ENCODE measurements at regions not wholly inside any gene's neighbourhood (a gene's known extent, or its start where the extent isn't known, plus 50 kb on each side); places are given as distances from the start of the nearest gene placed in this dataset.
"Not testable (repeated sequence)": the region's sequence is repeated elsewhere in the genome, so short reads cannot be mapped to it uniquely, and the experiment has no call there.

DNA sequence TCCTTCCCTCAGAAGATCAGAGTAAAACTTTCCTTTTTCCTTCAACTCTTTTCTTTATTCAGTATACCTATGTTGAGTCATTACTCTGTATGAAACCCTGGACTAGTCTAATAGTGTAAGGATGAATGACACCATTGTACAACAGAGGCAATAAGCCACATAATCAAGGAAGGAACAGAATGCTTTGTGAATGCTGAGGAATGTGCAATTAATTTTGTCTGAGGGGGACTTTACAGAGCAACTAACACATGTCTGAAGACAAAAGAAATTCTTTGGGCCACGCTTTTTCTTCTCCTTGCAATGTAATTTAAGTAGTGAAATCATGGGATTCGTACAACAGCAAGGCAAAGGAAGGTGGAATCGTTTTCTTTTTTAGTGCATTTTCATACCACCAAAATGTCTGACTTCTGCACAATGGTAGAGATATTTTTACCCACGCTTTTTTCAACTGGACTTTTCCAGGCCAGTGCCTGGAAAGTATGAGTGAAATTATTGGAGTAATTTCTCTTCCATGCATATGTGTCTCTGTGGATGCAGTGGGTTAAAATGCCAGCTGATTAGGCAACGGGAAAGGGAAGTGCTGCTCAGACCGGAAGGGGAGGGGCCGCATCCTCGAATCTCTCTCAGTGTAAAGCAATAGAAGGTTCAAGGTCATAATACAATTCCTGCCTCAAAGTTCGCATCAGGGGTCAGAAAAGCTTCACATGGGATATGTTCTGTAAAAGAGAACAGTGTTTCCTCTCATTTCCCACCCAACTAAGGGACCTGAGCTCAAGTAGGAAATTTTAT lies 89.9 kb upstream of the MTHFD1L start:
- Mint-ChIP-seq H3K27ac (ENCODE audit: unreplicated experiment) (no peak overlapping the region), H3K36me3 (ENCODE audit: low read depth) (peaks cover 4% of the 10 kb centered on the region), H3K9me3 (ENCODE audit: low read depth) (peaks cover 8% of the 10 kb centered on the region), H3K27me3 (ENCODE audit: low read depth) (no peaks in the 10 kb centered on the region), H3K4me1 (ENCODE audit: low read depth) (peaks cover 4% of the 10 kb centered on the region), H3K4me3 (ENCODE audit: unreplicated experiment) (no peak overlapping the region)
- no peak for DNase-seq (ENCODE audit: low spot score)
- TF ChIP-seq, protein P1, sequence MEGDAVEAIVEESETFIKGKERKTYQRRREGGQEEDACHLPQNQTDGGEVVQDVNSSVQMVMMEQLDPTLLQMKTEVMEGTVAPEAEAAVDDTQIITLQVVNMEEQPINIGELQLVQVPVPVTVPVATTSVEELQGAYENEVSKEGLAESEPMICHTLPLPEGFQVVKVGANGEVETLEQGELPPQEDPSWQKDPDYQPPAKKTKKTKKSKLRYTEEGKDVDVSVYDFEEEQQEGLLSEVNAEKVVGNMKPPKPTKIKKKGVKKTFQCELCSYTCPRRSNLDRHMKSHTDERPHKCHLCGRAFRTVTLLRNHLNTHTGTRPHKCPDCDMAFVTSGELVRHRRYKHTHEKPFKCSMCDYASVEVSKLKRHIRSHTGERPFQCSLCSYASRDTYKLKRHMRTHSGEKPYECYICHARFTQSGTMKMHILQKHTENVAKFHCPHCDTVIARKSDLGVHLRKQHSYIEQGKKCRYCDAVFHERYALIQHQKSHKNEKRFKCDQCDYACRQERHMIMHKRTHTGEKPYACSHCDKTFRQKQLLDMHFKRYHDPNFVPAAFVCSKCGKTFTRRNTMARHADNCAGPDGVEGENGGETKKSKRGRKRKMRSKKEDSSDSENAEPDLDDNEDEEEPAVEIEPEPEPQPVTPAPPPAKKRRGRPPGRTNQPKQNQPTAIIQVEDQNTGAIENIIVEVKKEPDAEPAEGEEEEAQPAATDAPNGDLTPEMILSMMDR (IDR thresholded peaks at IDR 0.05): no peak

DNA sequence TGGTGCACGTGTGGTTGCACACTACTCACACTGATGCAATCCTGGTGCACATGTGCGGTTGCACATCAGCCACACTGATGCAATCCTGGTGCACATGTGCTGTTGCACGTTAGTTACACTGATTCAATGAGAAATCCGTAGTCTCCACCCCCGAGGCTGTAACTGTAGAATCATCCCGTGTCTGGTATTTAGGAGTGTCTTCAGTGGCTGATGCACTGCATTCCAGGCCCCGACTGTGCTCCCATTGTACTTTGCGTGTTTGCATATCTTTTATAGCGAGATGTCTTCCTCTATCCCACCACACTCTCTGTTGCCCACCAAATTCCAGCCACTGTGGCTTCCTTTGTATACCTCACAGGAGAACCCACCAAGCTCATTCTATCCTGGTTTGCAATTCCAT lies 87.8 kb upstream of the MTHFD1L start:
- Mint-ChIP-seq H3K4me1 (ENCODE audit: low read depth) (peaks cover under 1% of the 10 kb centered on the region), H3K27ac (ENCODE audit: unreplicated experiment) (no peak overlapping the region), H3K4me3 (ENCODE audit: unreplicated experiment) (no peak overlapping the region), H3K9me3 (ENCODE audit: low read depth) (peaks cover 8% of the 10 kb centered on the region), H3K27me3 (ENCODE audit: low read depth) (no peaks in the 10 kb centered on the region), H3K36me3 (ENCODE audit: low read depth) (peaks cover 4% of the 10 kb centered on the region)
- no peak for DNase-seq (ENCODE audit: low spot score)
- TF ChIP-seq, protein P1 (IDR thresholded peaks at IDR 0.05): no peak

DNA sequence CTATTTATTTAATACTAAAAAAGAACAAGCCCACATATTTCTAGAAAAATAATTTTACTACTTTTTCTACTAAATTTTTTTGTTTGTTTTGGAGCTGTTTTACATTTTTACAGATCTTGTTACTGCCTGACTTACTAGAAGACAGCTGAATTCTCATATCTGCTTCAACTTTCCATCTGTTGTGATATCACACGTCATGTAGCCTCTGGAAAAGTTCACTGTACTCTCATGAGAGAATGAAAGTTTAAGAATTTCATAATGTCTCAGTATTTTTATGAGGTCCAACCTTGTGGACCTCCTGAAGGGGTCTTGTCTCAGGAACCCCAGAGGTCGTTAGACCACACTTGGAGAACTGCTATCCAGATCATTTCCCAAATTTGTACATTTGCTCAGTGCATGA lies 81.7 kb upstream of the MTHFD1L start:
- Mint-ChIP-seq H3K27me3 (ENCODE audit: low read depth) (no peaks in the 10 kb centered on the region), H3K4me3 (ENCODE audit: unreplicated experiment) (no peak overlapping the region), H3K9me3 (ENCODE audit: low read depth) (peaks cover 10% of the 10 kb centered on the region), H3K4me1 (ENCODE audit: low read depth) (peaks cover 18% of the 10 kb centered on the region), H3K36me3 (ENCODE audit: low read depth) (peaks cover 4% of the 10 kb centered on the region), H3K27ac (ENCODE audit: unreplicated experiment) (peak overlapping the region; percentile 80)
- DNase-seq (ENCODE audit: low spot score): no peak
- TF ChIP-seq, protein P1 (IDR thresholded peaks at IDR 0.05): no peak

DNA sequence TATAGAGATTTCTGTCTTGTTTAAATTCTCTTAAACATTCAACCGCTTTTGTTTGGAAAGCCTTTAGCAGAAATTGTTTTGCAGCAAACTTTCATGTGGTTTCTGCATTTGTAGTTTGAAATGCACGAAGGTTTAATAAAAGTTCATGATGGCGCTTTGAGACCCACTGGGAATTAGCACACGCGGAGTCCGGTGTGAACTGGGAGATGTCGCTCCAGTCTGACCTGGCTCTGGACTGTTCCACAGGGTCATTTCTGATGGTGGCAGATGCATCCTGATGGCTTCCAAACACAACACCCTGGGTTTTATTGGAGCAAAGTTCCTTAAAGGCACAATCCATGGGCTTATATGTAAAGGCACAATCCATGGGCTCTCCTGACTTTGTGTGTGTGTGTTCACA lies 78.1 kb upstream of the MTHFD1L start:
- peaks cover 18% of the 10 kb centered on the region for H3K4me1 Mint-ChIP-seq (ENCODE audit: low read depth)
- H3K27ac Mint-ChIP-seq (ENCODE audit: unreplicated experiment): no peak overlapping the region
- peaks cover 10% of the 10 kb centered on the region for H3K9me3 Mint-ChIP-seq (ENCODE audit: low read depth)
- no peak for DNase-seq (ENCODE audit: low spot score)
- no peaks in the 10 kb centered on the region for H3K27me3 Mint-ChIP-seq (ENCODE audit: low read depth)
- H3K4me3 Mint-ChIP-seq (ENCODE audit: unreplicated experiment): no peak overlapping the region
- TF ChIP-seq, protein P1 (IDR thresholded peaks at IDR 0.05): no peak
- H3K36me3 Mint-ChIP-seq (ENCODE audit: low read depth): peaks cover 4% of the 10 kb centered on the region

DNA sequence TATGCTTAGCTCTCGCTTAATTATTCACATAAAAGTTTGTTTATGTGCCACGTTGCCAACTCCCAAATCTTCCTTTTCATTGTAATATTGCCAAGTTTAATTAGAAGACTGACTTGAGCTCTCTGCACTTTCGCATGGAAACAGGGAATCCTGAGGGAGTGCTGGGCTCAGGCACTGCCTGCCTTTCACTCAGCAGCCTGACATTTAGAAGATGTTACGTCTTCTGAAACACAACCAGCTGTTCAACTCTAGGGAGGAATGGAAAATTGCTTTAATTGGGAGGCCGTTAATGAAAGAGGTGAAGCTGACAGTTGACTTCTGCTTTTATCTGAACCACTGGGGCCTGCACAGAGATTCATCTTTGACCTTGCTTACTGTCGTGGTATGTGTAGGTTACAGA lies 77.4 kb upstream of the MTHFD1L start:
- TF ChIP-seq, protein P1 (IDR thresholded peaks at IDR 0.05): no peak
- H3K27ac Mint-ChIP-seq (ENCODE audit: unreplicated experiment): no peak overlapping the region
- H3K27me3 Mint-ChIP-seq (ENCODE audit: low read depth): no peaks in the 10 kb centered on the region
- H3K4me1 Mint-ChIP-seq (ENCODE audit: low read depth): peaks cover 14% of the 10 kb centered on the region
- DNase-seq (ENCODE audit: low spot score): no peak
- H3K36me3 Mint-ChIP-seq (ENCODE audit: low read depth): peaks cover 4% of the 10 kb centered on the region
- peaks cover 10% of the 10 kb centered on the region for H3K9me3 Mint-ChIP-seq (ENCODE audit: low read depth)
- no peak overlapping the region for H3K4me3 Mint-ChIP-seq (ENCODE audit: unreplicated experiment)

DNA sequence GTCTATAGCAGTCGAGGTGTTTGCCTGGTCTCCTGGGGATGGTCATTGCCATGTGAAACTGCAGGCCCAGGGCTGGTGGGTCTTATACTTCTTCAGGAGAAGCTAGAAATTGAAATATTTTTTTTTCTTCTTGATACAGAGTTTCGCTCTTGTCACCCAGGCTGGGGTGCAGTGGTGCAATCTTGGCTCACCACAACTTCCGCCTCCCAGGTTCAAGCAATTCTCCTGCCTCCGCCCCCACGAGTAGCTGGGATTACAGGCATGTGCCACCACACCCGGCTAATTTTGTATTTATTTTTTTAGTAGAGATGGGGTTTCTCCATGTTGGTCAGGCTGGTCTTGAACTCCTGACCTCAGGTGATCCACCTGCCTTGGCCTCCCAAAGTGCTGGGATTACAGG lies 75.6 kb upstream of the MTHFD1L start:
- not testable (repeated sequence) for H3K36me3 Mint-ChIP-seq (ENCODE audit: low read depth); H3K27ac Mint-ChIP-seq (ENCODE audit: unreplicated experiment); DNase-seq (ENCODE audit: low spot score); H3K4me1 Mint-ChIP-seq (ENCODE audit: low read depth); H3K27me3 Mint-ChIP-seq (ENCODE audit: low read depth); H3K4me3 Mint-ChIP-seq (ENCODE audit: unreplicated experiment); H3K9me3 Mint-ChIP-seq (ENCODE audit: low read depth)
